GM23338 (cell line): ENCODE measurements at regions not wholly inside any gene's neighbourhood (a gene's known extent, or its start where the extent isn't known, plus 50 kb on each side); places are given as distances from the start of the nearest gene placed in this dataset.

Experiments
- ATAC-seq: fragments of 200-7000 bp; cut with Tn5 transposase; 3 replicates; pipeline ENCODE4 v1.9.1; 2020
- DNase-seq: peaks from one replicate; pipeline ENCODE4 v3.0.0-alpha.2; 2015; ENCODE audit warnings: low spot score
- H2AFZ ChIP-seq: fragments of 200-600 bp; sonication (generic); 2 replicates; pipeline ENCODE4 v1.8.0; 2016; ENCODE audit warnings: antibody characterized with exemption, mild to moderate bottlenecking, moderate library complexity
- H3F3A ChIP-seq: fragments of 200-600 bp; sonication (generic); replicated peaks from 2 replicates; pipeline ENCODE4 v1.8.0; 2017; ENCODE audit warnings: antibody characterized with exemption, mixed run types, low read depth
- H3K27ac ChIP-seq: fragments of 200-600 bp; sonication (generic); 2 replicates; pipeline ENCODE4 v1.6.1; 2016; ENCODE audit warnings: low read depth
- H3K27me3 ChIP-seq: fragments of 200-600 bp; sonication (generic); 2 replicates; pipeline ENCODE4 v1.8.0; 2016; ENCODE audit warnings: mild to moderate bottlenecking, mixed run types, moderate library complexity; ENCODE audit not compliant: insufficient read depth
- H3K36me3 ChIP-seq: fragments of 200-600 bp; sonication (generic); 2 replicates; pipeline ENCODE4 v1.8.0; 2016; ENCODE audit warnings: mild to moderate bottlenecking; ENCODE audit not compliant: insufficient read depth
- H3K4me1 ChIP-seq: fragments of 200-600 bp; sonication (generic); 2 replicates; pipeline ENCODE4 v1.8.0; 2016; ENCODE audit warnings: mild to moderate bottlenecking, moderate library complexity; ENCODE audit not compliant: insufficient read depth
- H3K4me2 ChIP-seq: fragments of 200-600 bp; sonication (generic); 2 replicates; pipeline ENCODE4 v1.7.1; 2017; ENCODE audit warnings: mixed run types
- H3K4me3 ChIP-seq: fragments of 200-600 bp; sonication (generic); 2 replicates; pipeline ENCODE4 v1.6.1; 2016; ENCODE audit warnings: mixed run types
- H3K79me2 ChIP-seq: fragments of 200-600 bp; sonication (generic); replicated peaks from 2 replicates; pipeline ENCODE4 v1.8.0; 2017; ENCODE audit warnings: mild to moderate bottlenecking; ENCODE audit not compliant: insufficient read depth
- H3K9me2 ChIP-seq: fragments of 200-600 bp; sonication (generic); 2 replicates; pipeline ENCODE4 v1.8.0; 2017; ENCODE audit not compliant: insufficient read depth
- H4K20me1 ChIP-seq: fragments of 200-600 bp; sonication (generic); replicated peaks from 2 replicates; pipeline ENCODE4 v1.8.0; 2017; ENCODE audit warnings: mild to moderate bottlenecking; ENCODE audit not compliant: insufficient read depth
- H3K27ac Mint-ChIP-seq: 2 replicates; pipeline ENCODE4 v1.8.0; 2020; ENCODE audit warnings: inconsistent platforms, mild to moderate bottlenecking, moderate library complexity, mixed read lengths
- H3K27me3 Mint-ChIP-seq: 3 replicates; pipeline ENCODE4 v1.8.0; 2022; ENCODE audit warnings: low read depth, mild to moderate bottlenecking, moderate library complexity, mixed read lengths, inconsistent platforms; ENCODE audit not compliant: insufficient read depth, poor library complexity
- H3K36me3 Mint-ChIP-seq: 3 replicates; pipeline ENCODE4 v1.8.0; 2021; ENCODE audit warnings: low read depth, mild to moderate bottlenecking, inconsistent platforms, moderate library complexity, mixed read lengths
- H3K4me1 Mint-ChIP-seq: 3 replicates; pipeline ENCODE4 v1.8.0; 2020; ENCODE audit warnings: mild to moderate bottlenecking, inconsistent platforms, mixed read lengths
- H3K4me3 Mint-ChIP-seq: 3 replicates; pipeline ENCODE4 v1.8.0; 2021; ENCODE audit warnings: moderate library complexity, mild to moderate bottlenecking, inconsistent platforms, mixed read lengths
- H3K9me3 Mint-ChIP-seq: 3 replicates; pipeline ENCODE4 v1.8.0; 2020; ENCODE audit warnings: moderate library complexity, mild to moderate bottlenecking, inconsistent platforms, mixed read lengths
- CREB1 ChIP-seq: fragments of 250-450 bp; sonication (Bioruptor Pico); IDR thresholded peaks from 2 replicates; pipeline ENCODE4 v1.5.0; 2020; ENCODE audit warnings: low read depth, mild to moderate bottlenecking, moderate library complexity
- EZH2 ChIP-seq: fragments of 200-600 bp; sonication (generic); IDR thresholded peaks from one replicate; pipeline ENCODE4 v1.8.0; 2017; ENCODE audit warnings: antibody characterized with exemption, mild to moderate bottlenecking, low read depth; ENCODE audit not compliant: unreplicated experiment
- EZH2phosphoT487 ChIP-seq: fragments of 200-600 bp; sonication (generic); IDR thresholded peaks from one replicate; pipeline ENCODE4 v1.8.1; 2018; ENCODE audit warnings: antibody characterized with exemption; ENCODE audit not compliant: unreplicated experiment
- JUNB ChIP-seq: IDR thresholded peaks from one replicate; pipeline ENCODE4 v1.6.1; 2016; ENCODE audit warnings: antibody characterized with exemption; ENCODE audit not compliant: unreplicated experiment
- NANOG ChIP-seq: IDR thresholded peaks from 2 replicates; pipeline ENCODE4 v1.6.1; 2016; ENCODE audit warnings: antibody characterized with exemption, borderline replicate concordance
- STAT1 ChIP-seq: IDR thresholded peaks from one replicate; pipeline ENCODE4 v1.6.1; 2016; ENCODE audit warnings: antibody characterized with exemption; ENCODE audit not compliant: unreplicated experiment
- ZNF114 ChIP-seq: fragments of 250-450 bp; sonication (Bioruptor Pico); IDR thresholded peaks from 2 replicates; pipeline ENCODE4 v1.5.0; 2020; ENCODE audit warnings: mild to moderate bottlenecking, moderate library complexity
- ZNF331 ChIP-seq: fragments of 250-450 bp; sonication (Bioruptor Pico); IDR thresholded peaks from 2 replicates; pipeline ENCODE4 v1.5.0; 2020; ENCODE audit warnings: low read depth, mild to moderate bottlenecking, moderate library complexity
- TF ChIP-seq, protein P1 (sequence below): fragments of 250-450 bp; sonication (Bioruptor Pico); IDR thresholded peaks from 2 replicates; pipeline ENCODE4 v1.5.0; 2020; ENCODE audit warnings: mild to moderate bottlenecking, moderate library complexity
- TF ChIP-seq, protein P2 (sequence below): IDR thresholded peaks from 2 replicates; pipeline ENCODE4 v1.6.1; 2016; ENCODE audit warnings: antibody characterized with exemption
- TF ChIP-seq, protein P3 (sequence below): IDR thresholded peaks from one replicate; pipeline ENCODE4 v1.6.1; 2018; ENCODE audit warnings: antibody characterized with exemption; ENCODE audit not compliant: unreplicated experiment
- TF ChIP-seq, protein P4 (sequence below), 2 experiments: fragments of 200-600 bp in 1 of 2; sonication (generic) in 1 of 2; conservative IDR thresholded peaks; 2 replicates each; pipeline versions ENCODE4 v1.5.1 to v1.6.1; 2016 to 2017; ENCODE audit warnings: antibody characterized with exemption in 2 of 2, low read depth in 2 of 2, mild to moderate bottlenecking in 2 of 2, moderate library complexity in 1 of 2

DNA sequence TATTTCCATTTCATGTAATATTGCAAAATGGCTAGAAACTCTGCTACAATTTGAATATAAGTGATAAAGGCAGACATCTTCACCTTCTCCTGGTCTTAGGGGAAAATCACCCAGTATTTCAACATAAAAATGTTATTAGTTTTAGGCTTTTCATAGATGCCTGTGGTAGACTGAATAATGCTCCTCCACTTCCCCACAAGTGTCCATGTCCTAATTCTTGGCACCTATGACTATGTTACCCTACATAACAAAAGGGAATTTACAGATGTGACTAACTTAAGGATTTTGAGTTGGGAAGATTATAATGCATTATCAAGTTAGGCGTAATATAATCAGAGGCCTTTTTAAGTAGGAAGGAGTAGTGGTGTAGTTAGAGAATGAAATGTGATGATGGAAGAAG, 196.4 kb downstream of the TMTC3 start (continued):
- TF ChIP-seq, protein P1, sequence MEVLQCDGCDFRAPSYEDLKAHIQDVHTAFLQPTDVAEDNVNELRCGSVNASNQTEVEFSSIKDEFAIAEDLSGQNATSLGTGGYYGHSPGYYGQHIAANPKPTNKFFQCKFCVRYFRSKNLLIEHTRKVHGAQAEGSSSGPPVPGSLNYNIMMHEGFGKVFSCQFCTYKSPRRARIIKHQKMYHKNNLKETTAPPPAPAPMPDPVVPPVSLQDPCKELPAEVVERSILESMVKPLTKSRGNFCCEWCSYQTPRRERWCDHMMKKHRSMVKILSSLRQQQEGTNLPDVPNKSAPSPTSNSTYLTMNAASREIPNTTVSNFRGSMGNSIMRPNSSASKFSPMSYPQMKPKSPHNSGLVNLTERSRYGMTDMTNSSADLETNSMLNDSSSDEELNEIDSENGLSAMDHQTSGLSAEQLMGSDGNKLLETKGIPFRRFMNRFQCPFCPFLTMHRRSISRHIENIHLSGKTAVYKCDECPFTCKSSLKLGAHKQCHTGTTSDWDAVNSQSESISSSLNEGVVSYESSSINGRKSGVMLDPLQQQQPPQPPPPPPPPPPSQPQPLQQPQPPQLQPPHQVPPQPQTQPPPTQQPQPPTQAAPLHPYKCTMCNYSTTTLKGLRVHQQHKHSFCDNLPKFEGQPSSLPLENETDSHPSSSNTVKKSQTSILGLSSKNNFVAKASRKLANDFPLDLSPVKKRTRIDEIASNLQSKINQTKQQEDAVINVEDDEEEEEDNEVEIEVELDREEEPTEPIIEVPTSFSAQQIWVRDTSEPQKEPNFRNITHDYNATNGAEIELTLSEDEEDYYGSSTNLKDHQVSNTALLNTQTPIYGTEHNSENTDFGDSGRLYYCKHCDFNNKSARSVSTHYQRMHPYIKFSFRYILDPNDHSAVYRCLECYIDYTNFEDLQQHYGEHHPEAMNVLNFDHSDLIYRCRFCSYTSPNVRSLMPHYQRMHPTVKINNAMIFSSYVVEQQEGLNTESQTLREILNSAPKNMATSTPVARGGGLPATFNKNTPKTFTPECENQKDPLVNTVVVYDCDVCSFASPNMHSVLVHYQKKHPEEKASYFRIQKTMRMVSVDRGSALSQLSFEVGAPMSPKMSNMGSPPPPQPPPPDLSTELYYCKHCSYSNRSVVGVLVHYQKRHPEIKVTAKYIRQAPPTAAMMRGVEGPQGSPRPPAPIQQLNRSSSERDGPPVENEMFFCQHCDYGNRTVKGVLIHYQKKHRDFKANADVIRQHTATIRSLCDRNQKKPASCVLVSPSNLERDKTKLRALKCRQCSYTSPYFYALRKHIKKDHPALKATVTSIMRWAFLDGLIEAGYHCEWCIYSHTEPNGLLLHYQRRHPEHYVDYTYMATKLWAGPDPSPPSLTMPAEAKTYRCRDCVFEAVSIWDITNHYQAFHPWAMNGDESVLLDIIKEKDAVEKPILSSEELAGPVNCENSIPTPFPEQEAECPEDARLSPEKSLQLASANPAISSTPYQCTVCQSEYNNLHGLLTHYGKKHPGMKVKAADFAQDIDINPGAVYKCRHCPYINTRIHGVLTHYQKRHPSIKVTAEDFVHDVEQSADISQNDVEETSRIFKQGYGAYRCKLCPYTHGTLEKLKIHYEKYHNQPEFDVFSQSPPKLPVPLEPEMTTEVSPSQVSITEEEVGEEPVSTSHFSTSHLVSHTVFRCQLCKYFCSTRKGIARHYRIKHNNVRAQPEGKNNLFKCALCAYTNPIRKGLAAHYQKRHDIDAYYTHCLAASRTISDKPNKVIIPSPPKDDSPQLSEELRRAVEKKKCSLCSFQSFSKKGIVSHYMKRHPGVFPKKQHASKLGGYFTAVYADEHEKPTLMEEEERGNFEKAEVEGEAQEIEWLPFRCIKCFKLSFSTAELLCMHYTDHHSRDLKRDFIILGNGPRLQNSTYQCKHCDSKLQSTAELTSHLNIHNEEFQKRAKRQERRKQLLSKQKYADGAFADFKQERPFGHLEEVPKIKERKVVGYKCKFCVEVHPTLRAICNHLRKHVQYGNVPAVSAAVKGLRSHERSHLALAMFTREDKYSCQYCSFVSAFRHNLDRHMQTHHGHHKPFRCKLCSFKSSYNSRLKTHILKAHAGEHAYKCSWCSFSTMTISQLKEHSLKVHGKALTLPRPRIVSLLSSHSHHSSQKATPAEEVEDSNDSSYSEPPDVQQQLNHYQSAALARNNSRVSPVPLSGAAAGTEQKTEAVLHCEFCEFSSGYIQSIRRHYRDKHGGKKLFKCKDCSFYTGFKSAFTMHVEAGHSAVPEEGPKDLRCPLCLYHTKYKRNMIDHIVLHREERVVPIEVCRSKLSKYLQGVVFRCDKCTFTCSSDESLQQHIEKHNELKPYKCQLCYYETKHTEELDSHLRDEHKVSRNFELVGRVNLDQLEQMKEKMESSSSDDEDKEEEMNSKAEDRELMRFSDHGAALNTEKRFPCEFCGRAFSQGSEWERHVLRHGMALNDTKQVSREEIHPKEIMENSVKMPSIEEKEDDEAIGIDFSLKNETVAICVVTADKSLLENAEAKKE (CRISPR knock-in tag), result no peak
- TF ChIP-seq NANOG, result no peak
- no peak for TF ChIP-seq EZH2
- no peak for TF ChIP-seq STAT1
- no peak for TF ChIP-seq EZH2phosphoT487
- TF ChIP-seq, protein P2, sequence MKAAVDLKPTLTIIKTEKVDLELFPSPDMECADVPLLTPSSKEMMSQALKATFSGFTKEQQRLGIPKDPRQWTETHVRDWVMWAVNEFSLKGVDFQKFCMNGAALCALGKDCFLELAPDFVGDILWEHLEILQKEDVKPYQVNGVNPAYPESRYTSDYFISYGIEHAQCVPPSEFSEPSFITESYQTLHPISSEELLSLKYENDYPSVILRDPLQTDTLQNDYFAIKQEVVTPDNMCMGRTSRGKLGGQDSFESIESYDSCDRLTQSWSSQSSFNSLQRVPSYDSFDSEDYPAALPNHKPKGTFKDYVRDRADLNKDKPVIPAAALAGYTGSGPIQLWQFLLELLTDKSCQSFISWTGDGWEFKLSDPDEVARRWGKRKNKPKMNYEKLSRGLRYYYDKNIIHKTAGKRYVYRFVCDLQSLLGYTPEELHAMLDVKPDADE, result no peak
- TF ChIP-seq ZNF331 (CRISPR knock-in tag), result no peak
- no peak for TF ChIP-seq ZNF114

DNA sequence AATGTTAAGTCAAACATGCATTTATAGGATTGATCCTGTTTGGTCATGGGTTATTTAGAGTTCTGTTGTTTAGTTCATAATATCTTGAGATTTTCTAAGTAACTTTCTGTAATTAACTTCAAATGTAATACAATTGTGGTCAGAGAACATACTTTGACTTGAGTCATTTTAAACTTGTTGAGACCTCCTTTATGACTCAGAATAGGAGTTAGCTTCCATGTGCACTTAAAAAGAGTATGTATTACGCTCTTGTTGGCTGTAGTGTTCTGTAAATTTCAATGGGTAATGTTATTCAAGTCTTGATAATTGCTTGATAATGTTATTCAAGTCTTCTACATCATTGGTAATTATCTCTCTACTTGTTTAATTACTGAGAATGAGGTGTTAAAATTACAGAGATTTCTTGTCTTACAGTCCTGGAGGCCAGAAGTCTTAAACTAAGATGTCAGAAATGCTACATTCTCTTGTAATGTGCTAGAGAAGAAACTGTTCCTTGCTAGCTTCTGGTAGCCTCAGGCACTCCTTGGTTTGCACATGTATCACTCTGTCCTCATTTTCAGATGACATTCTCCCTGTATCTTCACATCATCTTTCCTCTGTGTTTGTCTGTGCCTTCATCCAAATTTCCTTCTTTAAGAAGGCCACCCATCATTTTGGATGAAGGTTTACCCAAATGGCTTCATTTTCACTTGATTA, 197.3 kb downstream of the TMTC3 start:
- H3K4me2 ChIP-seq, result no peak overlapping the region
- H4K20me1 ChIP-seq, result no peaks in the 10 kb centered on the region
- no peaks in the 10 kb centered on the region for H3K79me2 ChIP-seq
- H3K27ac Mint-ChIP-seq, result no peak overlapping the region
- H3K27me3 ChIP-seq, result no peaks in the 10 kb centered on the region
- ATAC-seq (no peak), DNase-seq (no peak)
- H3K36me3 ChIP-seq, result no peaks in the 10 kb centered on the region
- no peak overlapping the region for H3K4me3 Mint-ChIP-seq
- H2AFZ ChIP-seq, result no peak overlapping the region
- H3K9me3 Mint-ChIP-seq, result no peaks in the 10 kb centered on the region
- no peaks in the 10 kb centered on the region for H3K27me3 Mint-ChIP-seq
- H3K27ac ChIP-seq, result no peak overlapping the region
- no peaks in the 10 kb centered on the region for H3K4me1 ChIP-seq
- H3K4me3 ChIP-seq, result no peak overlapping the region
- no peaks in the 10 kb centered on the region for H3F3A ChIP-seq
- H3K4me1 Mint-ChIP-seq, result no peaks in the 10 kb centered on the region; the same call in 2 of the 3 replicates
- H3K36me3 Mint-ChIP-seq, result no peaks in the 10 kb centered on the region
- H3K9me2 ChIP-seq, result no peaks in the 10 kb centered on the region
- TF ChIP-seq CREB1 (CRISPR knock-in tag), result no peak
- no peak for TF ChIP-seq ZNF331 (CRISPR knock-in tag)
- TF ChIP-seq, protein P3, sequence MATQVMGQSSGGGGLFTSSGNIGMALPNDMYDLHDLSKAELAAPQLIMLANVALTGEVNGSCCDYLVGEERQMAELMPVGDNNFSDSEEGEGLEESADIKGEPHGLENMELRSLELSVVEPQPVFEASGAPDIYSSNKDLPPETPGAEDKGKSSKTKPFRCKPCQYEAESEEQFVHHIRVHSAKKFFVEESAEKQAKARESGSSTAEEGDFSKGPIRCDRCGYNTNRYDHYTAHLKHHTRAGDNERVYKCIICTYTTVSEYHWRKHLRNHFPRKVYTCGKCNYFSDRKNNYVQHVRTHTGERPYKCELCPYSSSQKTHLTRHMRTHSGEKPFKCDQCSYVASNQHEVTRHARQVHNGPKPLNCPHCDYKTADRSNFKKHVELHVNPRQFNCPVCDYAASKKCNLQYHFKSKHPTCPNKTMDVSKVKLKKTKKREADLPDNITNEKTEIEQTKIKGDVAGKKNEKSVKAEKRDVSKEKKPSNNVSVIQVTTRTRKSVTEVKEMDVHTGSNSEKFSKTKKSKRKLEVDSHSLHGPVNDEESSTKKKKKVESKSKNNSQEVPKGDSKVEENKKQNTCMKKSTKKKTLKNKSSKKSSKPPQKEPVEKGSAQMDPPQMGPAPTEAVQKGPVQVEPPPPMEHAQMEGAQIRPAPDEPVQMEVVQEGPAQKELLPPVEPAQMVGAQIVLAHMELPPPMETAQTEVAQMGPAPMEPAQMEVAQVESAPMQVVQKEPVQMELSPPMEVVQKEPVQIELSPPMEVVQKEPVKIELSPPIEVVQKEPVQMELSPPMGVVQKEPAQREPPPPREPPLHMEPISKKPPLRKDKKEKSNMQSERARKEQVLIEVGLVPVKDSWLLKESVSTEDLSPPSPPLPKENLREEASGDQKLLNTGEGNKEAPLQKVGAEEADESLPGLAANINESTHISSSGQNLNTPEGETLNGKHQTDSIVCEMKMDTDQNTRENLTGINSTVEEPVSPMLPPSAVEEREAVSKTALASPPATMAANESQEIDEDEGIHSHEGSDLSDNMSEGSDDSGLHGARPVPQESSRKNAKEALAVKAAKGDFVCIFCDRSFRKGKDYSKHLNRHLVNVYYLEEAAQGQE, result no peak
- TF ChIP-seq, protein P4, sequence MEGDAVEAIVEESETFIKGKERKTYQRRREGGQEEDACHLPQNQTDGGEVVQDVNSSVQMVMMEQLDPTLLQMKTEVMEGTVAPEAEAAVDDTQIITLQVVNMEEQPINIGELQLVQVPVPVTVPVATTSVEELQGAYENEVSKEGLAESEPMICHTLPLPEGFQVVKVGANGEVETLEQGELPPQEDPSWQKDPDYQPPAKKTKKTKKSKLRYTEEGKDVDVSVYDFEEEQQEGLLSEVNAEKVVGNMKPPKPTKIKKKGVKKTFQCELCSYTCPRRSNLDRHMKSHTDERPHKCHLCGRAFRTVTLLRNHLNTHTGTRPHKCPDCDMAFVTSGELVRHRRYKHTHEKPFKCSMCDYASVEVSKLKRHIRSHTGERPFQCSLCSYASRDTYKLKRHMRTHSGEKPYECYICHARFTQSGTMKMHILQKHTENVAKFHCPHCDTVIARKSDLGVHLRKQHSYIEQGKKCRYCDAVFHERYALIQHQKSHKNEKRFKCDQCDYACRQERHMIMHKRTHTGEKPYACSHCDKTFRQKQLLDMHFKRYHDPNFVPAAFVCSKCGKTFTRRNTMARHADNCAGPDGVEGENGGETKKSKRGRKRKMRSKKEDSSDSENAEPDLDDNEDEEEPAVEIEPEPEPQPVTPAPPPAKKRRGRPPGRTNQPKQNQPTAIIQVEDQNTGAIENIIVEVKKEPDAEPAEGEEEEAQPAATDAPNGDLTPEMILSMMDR (conservative IDR thresholded peaks at IDR 0.05; ENCODE audit: low read depth in 2 of 2), result no peak
- no peak for TF ChIP-seq JUNB
- no peak for TF ChIP-seq NANOG
- no peak for TF ChIP-seq EZH2phosphoT487
